ENCODE measurements at regions not wholly inside any gene's neighbourhood (a gene's known extent, or its start where the extent isn't known, plus 50 kb on each side); places are given as distances from the start of the nearest gene placed in this dataset.
"Not testable (repeated sequence)": the region's sequence is repeated elsewhere in the genome, so short reads cannot be mapped to it uniquely, and the experiment has no call there.

DNA sequence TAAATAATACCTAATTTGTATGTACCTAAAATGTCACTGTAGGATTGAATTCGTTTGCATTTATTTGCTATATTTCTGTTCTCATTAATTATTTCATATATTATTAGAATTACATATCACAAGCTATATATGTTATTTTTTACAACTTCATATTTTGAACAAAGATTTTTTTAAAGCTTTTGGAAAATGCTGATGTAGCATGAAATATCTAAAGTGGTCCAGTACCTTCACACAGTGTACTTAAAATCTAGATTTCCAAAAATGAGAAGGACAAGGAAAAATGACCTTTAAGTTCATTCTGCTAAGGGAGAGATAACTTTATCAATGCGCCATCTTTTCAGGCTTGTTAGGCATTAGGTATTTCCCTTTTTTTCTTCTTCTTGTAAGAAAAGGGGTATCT is 71.8 kb downstream of the LARP7 start:
- H3K27ac ChIP-seq (ENCODE audit: insufficient read depth, low read depth, low read length, poor library complexity, severe bottlenecking): no peak overlapping the region
- WGBS, 2 experiments: 100% methylated on average over 1 of the region's 2 CpGs
- H3K36me3 ChIP-seq (ENCODE audit: control insufficient read depth, insufficient read depth, low read length): no peaks in the 10 kb centered on the region
- peaks cover 3% of the 10 kb centered on the region for H3K9me3 ChIP-seq (ENCODE audit: control insufficient read depth, low read length)
- no peak overlapping the region for H3K4me3 ChIP-seq (ENCODE audit: insufficient read depth, low read depth, low read length)
- peaks cover 9% of the 10 kb centered on the region for H3K27me3 ChIP-seq (ENCODE audit: control insufficient read depth, insufficient read depth, low read length, poor library complexity, severe bottlenecking)
- H3K4me1 ChIP-seq (ENCODE audit: control insufficient read depth, insufficient read depth, low read length): no peaks in the 10 kb centered on the region

DNA sequence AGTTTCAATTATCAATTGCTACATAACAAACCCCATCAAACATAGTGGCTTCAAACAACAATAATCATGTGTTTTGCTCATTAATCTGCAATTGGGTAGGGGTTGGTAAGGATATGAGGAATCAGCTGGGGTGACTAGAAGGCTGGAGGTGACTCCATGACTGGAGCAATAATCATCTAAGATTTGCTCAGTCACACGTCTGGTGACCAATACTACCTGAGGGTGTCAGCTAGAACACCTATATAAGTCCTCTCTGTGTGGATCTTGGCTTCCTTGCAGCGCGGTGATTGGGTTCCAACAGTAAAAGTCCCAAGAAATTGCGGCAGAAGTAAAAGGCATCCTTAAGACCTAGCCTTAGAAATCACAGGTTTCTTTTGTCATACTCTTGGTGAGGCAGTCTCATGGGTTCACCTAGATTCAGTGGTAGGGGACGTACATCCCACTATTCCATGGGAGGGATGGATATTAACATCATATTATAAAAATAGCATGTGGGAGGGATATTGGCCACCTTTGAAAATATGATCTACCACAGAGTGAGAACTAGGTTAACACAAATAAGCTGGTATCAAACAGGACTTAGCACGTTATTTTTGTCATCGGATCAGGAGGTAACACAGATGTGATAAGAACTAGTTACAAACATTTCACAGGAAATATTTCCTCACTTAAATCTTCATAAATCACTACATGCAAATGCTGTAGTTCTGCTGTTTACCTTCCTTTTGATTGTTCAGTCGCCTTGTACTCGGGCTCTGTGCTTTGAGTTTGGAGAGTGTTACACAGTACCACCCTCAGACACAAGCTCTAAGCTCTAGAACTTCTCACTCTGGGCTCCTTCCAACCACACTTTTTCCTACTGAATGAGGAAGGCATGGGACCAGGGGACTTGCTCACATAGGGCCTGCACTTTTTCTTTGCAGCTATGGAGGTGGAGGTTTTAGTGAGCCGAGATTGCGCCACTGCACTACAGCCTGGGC is 78.3 kb downstream of the LARP7 start:
- H3K27me3 ChIP-seq (ENCODE audit: control insufficient read depth, insufficient read depth, low read length, poor library complexity, severe bottlenecking): no peaks in the 10 kb centered on the region
- no peak overlapping the region for H3K4me3 ChIP-seq (ENCODE audit: insufficient read depth, low read depth, low read length)
- no peaks in the 10 kb centered on the region for H3K36me3 ChIP-seq (ENCODE audit: control insufficient read depth, insufficient read depth, low read length)
- H3K27ac ChIP-seq (ENCODE audit: insufficient read depth, low read depth, low read length, poor library complexity, severe bottlenecking): no peak overlapping the region
- H3K9me3 ChIP-seq (ENCODE audit: control insufficient read depth, low read length): peaks cover 3% of the 10 kb centered on the region
- 88 to 97% methylated on average over 9 to 11 of the region's 11 CpGs for WGBS, 2 experiments
- no peaks in the 10 kb centered on the region for H3K4me1 ChIP-seq (ENCODE audit: control insufficient read depth, insufficient read depth, low read length)

DNA sequence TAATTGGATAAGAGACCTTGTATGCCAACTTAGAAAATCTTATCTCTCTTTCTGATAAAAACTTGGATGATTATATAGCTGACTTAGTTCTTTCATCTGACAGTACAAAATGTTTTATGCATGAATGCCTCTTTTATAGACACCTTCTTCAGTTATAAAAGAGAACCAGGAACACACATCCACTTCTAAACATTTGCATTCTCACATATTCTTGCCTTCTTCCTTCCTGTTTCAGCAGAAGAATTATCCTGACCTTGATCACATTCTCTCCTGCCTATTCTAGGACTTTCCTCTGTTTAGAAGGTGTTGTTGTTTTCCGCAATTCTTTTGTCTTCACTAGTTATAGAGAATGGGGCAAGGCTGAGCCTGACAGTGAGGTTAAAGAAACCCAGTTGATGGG is 80.9 kb downstream of the LARP7 start:
- H3K4me1 ChIP-seq (ENCODE audit: control insufficient read depth, insufficient read depth, low read length): no peaks in the 10 kb centered on the region
- no peak overlapping the region for H3K27ac ChIP-seq (ENCODE audit: insufficient read depth, low read depth, low read length, poor library complexity, severe bottlenecking)
- no peak overlapping the region for H3K4me3 ChIP-seq (ENCODE audit: insufficient read depth, low read depth, low read length)
- no peaks in the 10 kb centered on the region for H3K36me3 ChIP-seq (ENCODE audit: control insufficient read depth, insufficient read depth, low read length)
- H3K9me3 ChIP-seq (ENCODE audit: control insufficient read depth, low read length): peaks cover 3% of the 10 kb centered on the region
- WGBS, 2 experiments: 88% methylated on average over 1 of the region's 1 CpG
- no peaks in the 10 kb centered on the region for H3K27me3 ChIP-seq (ENCODE audit: control insufficient read depth, insufficient read depth, low read length, poor library complexity, severe bottlenecking)

- H3K27ac ChIP-seq (ENCODE audit: insufficient read depth, low read depth, low read length, poor library complexity, severe bottlenecking): no peak overlapping the region
- H3K4me1 ChIP-seq (ENCODE audit: control insufficient read depth, insufficient read depth, low read length): no peaks in the 10 kb centered on the region
- no peaks in the 10 kb centered on the region for H3K36me3 ChIP-seq (ENCODE audit: control insufficient read depth, insufficient read depth, low read length)
- H3K4me3 ChIP-seq (ENCODE audit: insufficient read depth, low read depth, low read length): no peak overlapping the region
- H3K27me3 ChIP-seq (ENCODE audit: control insufficient read depth, insufficient read depth, low read length, poor library complexity, severe bottlenecking): no peaks in the 10 kb centered on the region
- no peaks in the 10 kb centered on the region for H3K9me3 ChIP-seq (ENCODE audit: control insufficient read depth, low read length)
Measured at GRCh38 chr4:112721627-112722026, 84.7 kb downstream of the LARP7 start.

GRCh38 chr4:112726041-112726440 is 89.1 kb downstream of the LARP7 start:
- H3K4me3 ChIP-seq (ENCODE audit: insufficient read depth, low read depth, low read length): no peak overlapping the region
- H3K9me3 ChIP-seq (ENCODE audit: control insufficient read depth, low read length): no peaks in the 10 kb centered on the region
- no peaks in the 10 kb centered on the region for H3K27me3 ChIP-seq (ENCODE audit: control insufficient read depth, insufficient read depth, low read length, poor library complexity, severe bottlenecking)
- WGBS, 2 experiments: 89 to 92% methylated on average over 1 of the region's 1 CpG
- H3K4me1 ChIP-seq (ENCODE audit: control insufficient read depth, insufficient read depth, low read length): no peaks in the 10 kb centered on the region
- H3K27ac ChIP-seq (ENCODE audit: insufficient read depth, low read depth, low read length, poor library complexity, severe bottlenecking): no peak overlapping the region
- H3K36me3 ChIP-seq (ENCODE audit: control insufficient read depth, insufficient read depth, low read length): no peaks in the 10 kb centered on the region

DNA sequence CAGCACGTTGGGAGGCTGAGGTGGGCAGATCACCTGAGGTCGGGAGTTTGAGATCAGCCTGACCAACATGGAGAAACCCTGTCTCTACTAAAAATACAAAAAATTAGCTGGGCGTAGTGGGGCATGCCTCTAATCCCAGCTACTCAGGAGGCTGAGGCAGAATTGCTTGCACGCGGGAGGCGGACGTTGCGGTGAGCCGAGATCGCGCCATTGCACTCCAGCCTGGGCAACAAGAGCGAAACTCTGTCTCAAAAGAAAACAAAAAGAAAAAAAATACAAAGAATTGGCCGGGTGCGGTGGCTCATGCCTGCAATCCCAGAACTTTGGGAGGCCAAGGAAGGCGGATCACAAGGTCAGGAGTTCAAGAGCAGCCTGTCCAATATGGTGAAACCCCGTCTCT is 90.8 kb downstream of the LARP7 start:
- 87 to 89% methylated on average over 16 of the region's 16 CpGs for WGBS, 2 experiments
- H3K4me1 ChIP-seq (ENCODE audit: control insufficient read depth, insufficient read depth, low read length); H3K36me3 ChIP-seq (ENCODE audit: control insufficient read depth, insufficient read depth, low read length); H3K4me3 ChIP-seq (ENCODE audit: insufficient read depth, low read depth, low read length); H3K27ac ChIP-seq (ENCODE audit: insufficient read depth, low read depth, low read length, poor library complexity, severe bottlenecking); H3K27me3 ChIP-seq (ENCODE audit: control insufficient read depth, insufficient read depth, low read length, poor library complexity, severe bottlenecking); H3K9me3 ChIP-seq (ENCODE audit: control insufficient read depth, low read length): not testable (repeated sequence)

DNA sequence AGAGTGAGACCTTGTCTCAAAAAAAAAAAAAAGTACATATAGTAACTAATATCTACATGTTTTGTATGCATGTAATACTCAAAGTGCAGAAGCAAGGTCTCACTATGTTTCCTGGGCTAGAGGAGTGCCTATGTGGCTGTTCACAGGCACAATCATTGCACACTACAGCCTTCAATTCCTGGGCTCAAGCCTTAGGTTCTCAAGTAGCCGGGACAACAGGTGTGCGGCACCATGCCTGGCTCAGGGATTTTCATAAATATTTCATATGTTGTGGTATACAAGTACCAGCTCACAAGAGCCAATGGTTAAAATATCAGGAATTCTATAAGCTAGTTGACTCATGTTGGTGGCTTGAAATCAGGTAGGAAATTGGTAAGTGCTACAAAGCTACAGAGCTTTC is 94.8 kb downstream of the LARP7 start:
- Histone ChIP-seq H3K27ac (ENCODE audit: insufficient read depth, low read depth, low read length, poor library complexity, severe bottlenecking) (no peak overlapping the region), H3K27me3 (ENCODE audit: control insufficient read depth, insufficient read depth, low read length, poor library complexity, severe bottlenecking) (no peaks in the 10 kb centered on the region)
- 83 to 92% methylated on average over 2 of the region's 2 CpGs for WGBS, 2 experiments

DNA sequence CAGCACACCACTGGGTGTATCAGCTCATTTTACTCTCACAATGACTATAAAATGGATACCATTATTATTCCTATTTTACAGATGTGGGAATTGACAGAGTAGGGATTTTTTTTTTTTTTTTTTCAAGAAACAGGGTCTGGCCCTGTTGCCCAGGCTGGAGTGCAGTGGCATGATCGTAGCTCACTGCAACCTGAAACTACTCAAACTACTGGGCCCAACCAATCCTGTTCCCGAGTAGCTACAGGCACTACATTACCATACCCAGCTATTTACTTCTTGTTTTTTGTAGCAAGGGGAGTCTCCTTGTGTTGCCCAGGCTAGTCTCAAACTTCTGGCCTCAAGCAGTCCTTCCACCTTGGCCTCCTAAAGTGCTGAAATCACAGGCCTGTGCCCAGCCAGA is 95.2 kb downstream of the LARP7 start:
- H3K9me3 ChIP-seq (ENCODE audit: control insufficient read depth, low read length): no peaks in the 10 kb centered on the region
- H3K27ac ChIP-seq (ENCODE audit: insufficient read depth, low read depth, low read length, poor library complexity, severe bottlenecking): peak overlapping the region; percentile 8
- H3K4me1 ChIP-seq (ENCODE audit: control insufficient read depth, insufficient read depth, low read length): no peaks in the 10 kb centered on the region
- 85 to 89% methylated on average over 2 of the region's 2 CpGs for WGBS, 2 experiments
- no peak overlapping the region for H3K4me3 ChIP-seq (ENCODE audit: insufficient read depth, low read depth, low read length)
- H3K27me3 ChIP-seq (ENCODE audit: control insufficient read depth, insufficient read depth, low read length, poor library complexity, severe bottlenecking): no peaks in the 10 kb centered on the region
- H3K36me3 ChIP-seq (ENCODE audit: control insufficient read depth, insufficient read depth, low read length): no peaks in the 10 kb centered on the region

More for the DNA sequence above, 94.8 kb downstream of the LARP7 start:
- no peaks in the 10 kb centered on the region for H3K36me3 ChIP-seq (ENCODE audit: control insufficient read depth, insufficient read depth, low read length)
- no peaks in the 10 kb centered on the region for H3K4me1 ChIP-seq (ENCODE audit: control insufficient read depth, insufficient read depth, low read length)
- no peaks in the 10 kb centered on the region for H3K9me3 ChIP-seq (ENCODE audit: control insufficient read depth, low read length)
- no peak overlapping the region for H3K4me3 ChIP-seq (ENCODE audit: insufficient read depth, low read depth, low read length)

- no peak overlapping the region for H3K4me3 ChIP-seq (ENCODE audit: insufficient read depth, low read depth, low read length)
- no peak overlapping the region for H3K27ac ChIP-seq (ENCODE audit: insufficient read depth, low read depth, low read length, poor library complexity, severe bottlenecking)
- no peaks in the 10 kb centered on the region for H3K27me3 ChIP-seq (ENCODE audit: control insufficient read depth, insufficient read depth, low read length, poor library complexity, severe bottlenecking)
- no peaks in the 10 kb centered on the region for H3K9me3 ChIP-seq (ENCODE audit: control insufficient read depth, low read length)
- no peaks in the 10 kb centered on the region for H3K4me1 ChIP-seq (ENCODE audit: control insufficient read depth, insufficient read depth, low read length)
- no peaks in the 10 kb centered on the region for H3K36me3 ChIP-seq (ENCODE audit: control insufficient read depth, insufficient read depth, low read length)
Measured at GRCh38 chr4:112735474-112735951, 98.6 kb downstream of the LARP7 start.

- 92 to 95% methylated on average over 1 of the region's 1 CpG for WGBS, 2 experiments
- H3K27ac ChIP-seq (ENCODE audit: insufficient read depth, low read depth, low read length, poor library complexity, severe bottlenecking): no peak overlapping the region
- no peaks in the 10 kb centered on the region for H3K36me3 ChIP-seq (ENCODE audit: control insufficient read depth, insufficient read depth, low read length)
- no peaks in the 10 kb centered on the region for H3K27me3 ChIP-seq (ENCODE audit: control insufficient read depth, insufficient read depth, low read length, poor library complexity, severe bottlenecking)
- no peak overlapping the region for H3K4me3 ChIP-seq (ENCODE audit: insufficient read depth, low read depth, low read length)
- no peaks in the 10 kb centered on the region for H3K9me3 ChIP-seq (ENCODE audit: control insufficient read depth, low read length)
- H3K4me1 ChIP-seq (ENCODE audit: control insufficient read depth, insufficient read depth, low read length): no peaks in the 10 kb centered on the region
Measured at GRCh38 chr4:112736718-112737135, 99.8 kb downstream of the LARP7 start.

Data from ectodermal cell (in vitro differentiated cells).